K562 (cell line): ENCODE measurements at regions not wholly inside any gene's neighbourhood (a gene's known extent, or its start where the extent isn't known, plus 50 kb on each side); places are given as distances from the start of the nearest gene placed in this dataset.

ENCODE experiments used
- ATAC-seq: fragments of 200-7000 bp; cut with Tn5 transposase; 3 replicates; pipeline ENCODE4 v1.9.1; 2020; ENCODE audit warnings: moderate library complexity
- BruUV-seq: library from RNA; stranded (reverse); fragments of 400-500 nt; replicated peaks from 2 replicates; lab custom pipeline; 2021; lab: Mats Ljungman, UMichigan
- CTCF ChIA-PET: fragments of 300-600 bp; formaldehyde crosslinking; extraction: SDS; loops from one replicate; lab custom pipeline; 2021; ENCODE audit warnings: low intra/inter-chr PET ratio; lab: Yijun Ruan, JAX
- POLR2A ChIA-PET: fragments of 300-600, 350-650 bp; sonication (Branson Sonifier 250); formaldehyde crosslinking; extraction: SDS; loops from one replicate; lab custom pipeline; 2021; ENCODE audit warnings: antibody characterized with exemption, inconsistent platforms; lab: Yijun Ruan, JAX
- DNase-seq, 4 experiments: peaks; one replicate each; pipeline versions ENCODE4 v3.0.0 to v3.0.0-alpha.2; 2011 to 2018; ENCODE audit warnings: low spot score in 3 of 4, mixed read lengths in 3 of 4; ENCODE audit errors: extremely low read depth in 1 of 4
- FAIRE-seq: peaks from 2 replicates; lab custom pipeline; 2011; peaks lifted over from hg19 to GRCh38; lab: Jason Lieb, UNC
- H2AFZ ChIP-seq: 2 replicates; pipeline ENCODE4 v1.6.0; 2011; ENCODE audit warnings: low read depth, low read length, control low read depth, inconsistent platforms
- H3K27ac ChIP-seq: fragments of 200-600 bp; 3 replicates; pipeline ENCODE4 v1.8.0; 2011; ENCODE audit warnings: low read depth, mild to moderate bottlenecking, control low read depth, inconsistent platforms, low read length, moderate library complexity, mixed read lengths; ENCODE audit errors: extremely low read depth
- H3K27me3 ChIP-seq, 2 experiments: fragments of 300-600 bp in 1 of 2; 2 replicates in 1 of 2; 3 replicates in 1 of 2; pipeline versions ENCODE4 v1.6.0 to v1.8.0; 2011; ENCODE audit warnings: inconsistent platforms in 2 of 2, low read length in 2 of 2, mild to moderate bottlenecking in 1 of 2, mixed read lengths in 1 of 2, moderate library complexity in 1 of 2; ENCODE audit not compliant: control insufficient read depth in 2 of 2, insufficient read depth in 2 of 2
- H3K36me3 ChIP-seq: fragments of 300-600 bp; 3 replicates; pipeline ENCODE4 v1.8.0; 2011; ENCODE audit warnings: mild to moderate bottlenecking, low read length, inconsistent platforms; ENCODE audit not compliant: control insufficient read depth, insufficient read depth
- H3K4me1 ChIP-seq, 2 experiments: fragments of 200-600 bp in 1 of 2; replicated peaks in 1 of 2; 2 replicates in 1 of 2; 3 replicates in 1 of 2; pipeline versions ENCODE4 v1.5.1 to v1.8.0; 2011; ENCODE audit warnings: inconsistent platforms in 2 of 2, low read length in 2 of 2, mild to moderate bottlenecking in 1 of 2, mixed read lengths in 1 of 2, moderate library complexity in 1 of 2; ENCODE audit not compliant: control insufficient read depth in 2 of 2, insufficient read depth in 2 of 2
- H3K4me2 ChIP-seq: 2 replicates; pipeline ENCODE4 v1.6.1; 2011; ENCODE audit warnings: low read length, control low read depth, inconsistent platforms, mixed read lengths; ENCODE audit not compliant: insufficient read depth
- H3K4me3 ChIP-seq: fragments of 200-600 bp; sonication (generic), shearing (Covaris generic); 2 replicates; pipeline ENCODE4 v1.5.1; 2016; ENCODE audit warnings: control low read depth, inconsistent platforms
- H3K79me2 ChIP-seq: fragments of 200-600 bp; 3 replicates; pipeline ENCODE4 v1.8.0; 2011; ENCODE audit warnings: low read length, inconsistent platforms; ENCODE audit not compliant: control insufficient read depth, insufficient read depth
- H3K9ac ChIP-seq, 2 experiments: 2 replicates each; pipeline versions ENCODE4 v1.6.0 to v1.6.1; 2011; ENCODE audit warnings: low read depth in 2 of 2, low read length in 2 of 2, control low read depth in 1 of 2, inconsistent platforms in 1 of 2, mild to moderate bottlenecking in 1 of 2, mixed read lengths in 1 of 2; ENCODE audit not compliant: insufficient read depth in 1 of 2
- H3K9me1 ChIP-seq: one replicate; pipeline ENCODE4 v1.6.0; 2011; ENCODE audit warnings: inconsistent platforms, mild to moderate bottlenecking, low read length, moderate library complexity; ENCODE audit not compliant: control insufficient read depth, insufficient read depth
- H3K9me3 ChIP-seq: replicated peaks from 2 replicates; pipeline ENCODE4 v1.5.1; 2011; ENCODE audit warnings: low read depth, low read length, inconsistent platforms; ENCODE audit not compliant: control insufficient read depth, insufficient read depth
- H4K20me1 ChIP-seq: replicated peaks from 2 replicates; pipeline ENCODE4 v1.6.1; 2011; ENCODE audit warnings: low read length, inconsistent platforms, mixed read lengths; ENCODE audit not compliant: control insufficient read depth, insufficient read depth
- PRMT5 ChIP-seq: sonication (generic); formaldehyde crosslinking; IDR thresholded peaks from 2 replicates; pipeline ENCODE4 v1.5.0; 2020; ENCODE audit warnings: missing genetic modification reagents
- TEAD2 ChIP-seq: fragments of 450-650 bp; IDR thresholded peaks from 2 replicates; pipeline ENCODE4 v1.6.1; 2016; ENCODE audit warnings: missing genetic modification characterization, control low read depth, missing compliant biosample characterization
- ZNF146 ChIP-seq: IDR thresholded peaks from one replicate; pipeline ENCODE4 v1.6.1; 2018; ENCODE audit warnings: missing compliant biosample characterization; ENCODE audit not compliant: unreplicated experiment
- WGBS: fragments of 100-300 bp; shearing (Covaris generic); methylation state at CpG from one replicate; pipeline ENCODE4 v1.1.6; 2016; ENCODE audit warnings: low coverage, mixed read lengths; ENCODE audit not compliant: insufficient coverage; ENCODE audit errors: missing lambda C conversion rate; 5-methylcytosine and 5-hydroxymethylcytosine counted together
- in situ Hi-C: fragments of 300-500 bp; cut with MboI; formaldehyde crosslinking; loops from 4 replicates; pipeline ENCODE4 v1.15.0; 2018; ENCODE audit warnings: inconsistent platforms, mixed read lengths
- intact Hi-C: fragments of 100-400 bp; cut with micrococcal nuclease; formaldehyde crosslinking; loops from 2 replicates; pipeline ENCODE4 v1.14.2; 2022
- TF ChIP-seq, protein P1 (sequence below): sonication (generic); formaldehyde crosslinking; IDR thresholded peaks from 2 replicates; pipeline ENCODE4 v1.8.1; 2023; ENCODE audit warnings: mild to moderate bottlenecking, missing genetic modification reagents
- TF ChIP-seq, protein P2 (sequence below), 3 experiments: IDR thresholded peaks in 2 of 3; conservative IDR thresholded peaks in 1 of 3; 2 replicates each; pipeline ENCODE4 v1.5.1; 2011 to 2012; ENCODE audit warnings: low read length in 3 of 3, mild to moderate bottlenecking in 3 of 3, control low read depth in 2 of 3, improper control_type of control experiment in 1 of 3, inconsistent platforms in 1 of 3, low read depth in 1 of 3, mixed read lengths in 1 of 3, moderate library complexity in 1 of 3; ENCODE audit not compliant: insufficient read depth in 2 of 3

DNA sequence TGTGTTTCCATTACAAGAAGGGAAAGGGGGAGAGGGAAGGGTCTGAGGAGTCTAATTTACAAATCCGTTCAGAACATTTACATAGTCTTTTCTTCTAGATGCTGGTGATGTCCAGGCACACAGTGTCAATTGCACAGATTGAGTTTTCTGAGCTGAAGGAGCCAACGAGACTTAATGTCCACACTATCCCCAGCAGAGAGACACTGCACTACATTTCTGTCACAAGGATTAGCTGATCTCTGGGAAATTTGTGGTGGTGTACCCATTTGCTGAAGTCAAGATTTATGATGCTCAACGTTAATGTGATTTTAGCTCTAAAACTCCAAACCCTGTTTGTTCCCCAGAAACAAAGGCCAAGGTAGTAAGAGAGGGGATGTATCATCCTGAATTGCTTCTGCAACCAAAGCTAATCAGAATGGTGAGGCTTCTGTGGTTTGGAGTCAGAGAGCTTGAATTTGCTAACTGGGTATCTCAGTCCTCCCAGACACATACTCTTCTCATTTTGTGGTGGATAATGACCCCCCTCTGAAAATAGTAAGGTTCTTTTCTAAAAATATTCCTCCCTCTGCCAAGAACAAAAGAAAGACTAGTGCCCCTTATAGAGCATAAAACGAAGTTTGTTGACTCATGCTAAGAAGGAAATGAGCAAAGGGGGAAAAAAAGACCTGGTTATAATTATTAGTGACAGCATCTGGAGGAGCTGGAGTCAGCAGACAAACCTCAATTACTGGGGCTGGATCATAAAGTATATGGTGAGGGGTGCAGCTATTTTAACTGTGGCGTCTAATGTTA lies 416.9 kb downstream of the PSAT1 start:
- Histone ChIP-seq H2AFZ (no peak overlapping the region), H3K79me2 (no peaks in the 10 kb centered on the region), H4K20me1 (no peaks in the 10 kb centered on the region), H3K27ac (no peak overlapping the region), H3K9me3 (no peaks in the 10 kb centered on the region), H3K4me2 (no peak overlapping the region), H3K9ac (no peak overlapping the region), H3K9me1 (no peaks in the 10 kb centered on the region), H3K27me3 (no peaks in the 10 kb centered on the region), H3K4me1 (no peaks in the 10 kb centered on the region), H3K4me3 (no peak overlapping the region), H3K36me3 (no peaks in the 10 kb centered on the region)
- ATAC-seq (no peak), FAIRE-seq (no peak), DNase-seq (no peak)
- WGBS = 0% methylated on average over 5 of the region's 5 CpGs
- POLR2A ChIA-PET = no interaction called here
- CTCF ChIA-PET = no interaction called here
- intact Hi-C loops (no loop called here), in situ Hi-C loops (no loop called here)
- TF ChIP-seq, protein P1, sequence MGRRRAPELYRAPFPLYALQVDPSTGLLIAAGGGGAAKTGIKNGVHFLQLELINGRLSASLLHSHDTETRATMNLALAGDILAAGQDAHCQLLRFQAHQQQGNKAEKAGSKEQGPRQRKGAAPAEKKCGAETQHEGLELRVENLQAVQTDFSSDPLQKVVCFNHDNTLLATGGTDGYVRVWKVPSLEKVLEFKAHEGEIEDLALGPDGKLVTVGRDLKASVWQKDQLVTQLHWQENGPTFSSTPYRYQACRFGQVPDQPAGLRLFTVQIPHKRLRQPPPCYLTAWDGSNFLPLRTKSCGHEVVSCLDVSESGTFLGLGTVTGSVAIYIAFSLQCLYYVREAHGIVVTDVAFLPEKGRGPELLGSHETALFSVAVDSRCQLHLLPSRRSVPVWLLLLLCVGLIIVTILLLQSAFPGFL (CRISPR knock-in tag) = no peak
- TF ChIP-seq, protein P2, sequence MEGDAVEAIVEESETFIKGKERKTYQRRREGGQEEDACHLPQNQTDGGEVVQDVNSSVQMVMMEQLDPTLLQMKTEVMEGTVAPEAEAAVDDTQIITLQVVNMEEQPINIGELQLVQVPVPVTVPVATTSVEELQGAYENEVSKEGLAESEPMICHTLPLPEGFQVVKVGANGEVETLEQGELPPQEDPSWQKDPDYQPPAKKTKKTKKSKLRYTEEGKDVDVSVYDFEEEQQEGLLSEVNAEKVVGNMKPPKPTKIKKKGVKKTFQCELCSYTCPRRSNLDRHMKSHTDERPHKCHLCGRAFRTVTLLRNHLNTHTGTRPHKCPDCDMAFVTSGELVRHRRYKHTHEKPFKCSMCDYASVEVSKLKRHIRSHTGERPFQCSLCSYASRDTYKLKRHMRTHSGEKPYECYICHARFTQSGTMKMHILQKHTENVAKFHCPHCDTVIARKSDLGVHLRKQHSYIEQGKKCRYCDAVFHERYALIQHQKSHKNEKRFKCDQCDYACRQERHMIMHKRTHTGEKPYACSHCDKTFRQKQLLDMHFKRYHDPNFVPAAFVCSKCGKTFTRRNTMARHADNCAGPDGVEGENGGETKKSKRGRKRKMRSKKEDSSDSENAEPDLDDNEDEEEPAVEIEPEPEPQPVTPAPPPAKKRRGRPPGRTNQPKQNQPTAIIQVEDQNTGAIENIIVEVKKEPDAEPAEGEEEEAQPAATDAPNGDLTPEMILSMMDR (IDR thresholded peaks at IDR 0.05 in 2 of 3, conservative IDR thresholded peaks at IDR 0.05 in 1 of 3; ENCODE audit: insufficient read depth in 2 of 3, low read depth in 1 of 3, low read length in 3 of 3) = no peak
- TF ChIP-seq TEAD2 (tag) (no peak), PRMT5 (CRISPR knock-in tag) (no peak), ZNF146 (no peak)
- no TSS peak for BruUV-seq
